PC-9 (cell line): ENCODE measurements at regions not wholly inside any gene's neighbourhood (a gene's known extent, or its start where the extent isn't known, plus 50 kb on each side); places are given as distances from the start of the nearest gene placed in this dataset.

Experiments used
- EZH2 ChIP-seq: fragments of 200-600 bp; sonication (generic); IDR thresholded peaks from 2 replicates; pipeline ENCODE4 v1.8.0; 2017; ENCODE audit warnings: antibody characterized with exemption, low read depth
- TF ChIP-seq, protein P1 (sequence below): fragments of 200-600 bp; sonication (generic); conservative IDR thresholded peaks from 2 replicates; pipeline ENCODE4 v1.6.1; 2017; ENCODE audit warnings: mixed run types, antibody characterized with exemption, mild to moderate bottlenecking, moderate library complexity

DNA sequence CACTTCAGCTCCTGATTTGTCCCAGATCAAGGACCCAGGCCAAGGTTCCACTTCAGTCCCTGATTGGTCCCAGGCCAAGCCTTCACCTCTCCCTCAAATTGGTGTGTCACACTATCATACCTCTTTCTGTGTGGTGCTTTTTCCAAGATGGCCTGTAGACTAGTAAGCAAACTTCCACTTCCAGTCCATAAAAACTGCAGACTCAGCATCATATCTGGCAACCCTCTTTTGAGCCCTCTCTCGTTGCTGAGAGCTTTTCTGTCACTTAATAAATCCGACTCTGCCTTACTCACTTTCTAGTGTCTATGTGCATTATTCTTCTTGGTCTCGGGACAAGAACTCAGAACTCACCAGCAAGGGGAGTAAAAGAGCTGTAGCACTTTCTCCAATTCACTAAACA is 1395.1 kb downstream of the LRFN5 start:
- TF ChIP-seq EZH2, result no peak
- TF ChIP-seq, protein P1, sequence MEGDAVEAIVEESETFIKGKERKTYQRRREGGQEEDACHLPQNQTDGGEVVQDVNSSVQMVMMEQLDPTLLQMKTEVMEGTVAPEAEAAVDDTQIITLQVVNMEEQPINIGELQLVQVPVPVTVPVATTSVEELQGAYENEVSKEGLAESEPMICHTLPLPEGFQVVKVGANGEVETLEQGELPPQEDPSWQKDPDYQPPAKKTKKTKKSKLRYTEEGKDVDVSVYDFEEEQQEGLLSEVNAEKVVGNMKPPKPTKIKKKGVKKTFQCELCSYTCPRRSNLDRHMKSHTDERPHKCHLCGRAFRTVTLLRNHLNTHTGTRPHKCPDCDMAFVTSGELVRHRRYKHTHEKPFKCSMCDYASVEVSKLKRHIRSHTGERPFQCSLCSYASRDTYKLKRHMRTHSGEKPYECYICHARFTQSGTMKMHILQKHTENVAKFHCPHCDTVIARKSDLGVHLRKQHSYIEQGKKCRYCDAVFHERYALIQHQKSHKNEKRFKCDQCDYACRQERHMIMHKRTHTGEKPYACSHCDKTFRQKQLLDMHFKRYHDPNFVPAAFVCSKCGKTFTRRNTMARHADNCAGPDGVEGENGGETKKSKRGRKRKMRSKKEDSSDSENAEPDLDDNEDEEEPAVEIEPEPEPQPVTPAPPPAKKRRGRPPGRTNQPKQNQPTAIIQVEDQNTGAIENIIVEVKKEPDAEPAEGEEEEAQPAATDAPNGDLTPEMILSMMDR, result no peak
